ENCODE measurements at regions not wholly inside any gene's neighbourhood (a gene's known extent, or its start where the extent isn't known, plus 50 kb on each side); places are given as distances from the start of the nearest gene placed in this dataset.

DNA sequence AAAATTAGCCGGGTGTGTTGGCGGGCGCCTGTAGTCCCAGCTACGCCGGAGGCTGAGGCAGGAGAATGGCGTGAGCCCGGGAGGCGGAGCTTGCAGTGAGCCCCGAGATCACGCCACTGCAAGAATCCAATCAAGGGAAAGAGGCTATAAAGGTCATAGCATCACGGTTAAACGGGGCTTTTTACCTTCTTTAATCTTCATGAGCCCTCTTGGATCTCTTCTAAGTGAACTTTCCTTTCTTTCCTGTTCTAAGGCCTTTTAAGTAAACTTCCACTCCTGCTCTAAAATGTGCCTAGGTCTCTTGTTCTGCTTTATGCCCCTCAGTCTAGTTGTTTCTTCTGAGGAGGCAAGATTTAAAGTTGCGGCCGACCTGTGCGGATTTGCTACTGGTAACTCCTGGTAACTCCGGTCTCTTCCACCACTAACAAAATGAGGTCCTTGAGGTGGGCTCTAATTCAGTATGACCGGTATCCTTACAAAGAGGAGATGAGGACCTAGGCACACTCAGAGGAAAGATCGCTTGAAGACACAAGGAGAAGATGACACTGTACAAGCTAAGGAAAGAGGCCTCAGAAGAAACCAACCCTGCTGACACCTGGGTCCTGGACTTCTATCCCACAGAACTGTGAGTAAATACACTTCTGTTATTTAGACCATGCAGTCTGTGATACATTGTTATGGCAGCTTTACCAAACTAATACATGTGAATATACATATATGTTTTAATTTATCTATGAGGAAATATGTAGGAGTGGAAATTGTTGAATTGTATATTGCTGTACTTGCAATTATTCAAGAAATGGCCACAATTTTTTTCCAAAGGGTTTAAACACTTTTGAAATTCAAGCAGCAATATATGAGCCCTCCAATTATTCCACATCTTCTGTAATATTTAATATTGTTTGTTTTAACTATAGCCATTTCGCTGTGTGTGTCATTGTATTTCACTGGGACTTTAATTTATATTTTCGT lies 331.5 kb upstream of the CNTNAP2 start (continued):
- TF ChIP-seq TAF7 (tag; IDR thresholded peaks at IDR 0.05) (no peak), NCOA6 (IDR thresholded peaks at IDR 0.05) (no peak), RBM25 (IDR thresholded peaks at IDR 0.05; ENCODE audit: low read depth, low read length, severe bottlenecking) (peak; percentile 33), BHLHE40 (IDR thresholded peaks at IDR 0.05; ENCODE audit: low read length) (0 out of 2 replicates have a peak, but pooled peaks have one; percentile 38), FOXA3 (CRISPR knock-in tag; conservative IDR thresholded peaks at IDR 0.05 in 1 of 2, IDR thresholded peaks at IDR 0.05 in 1 of 2) (0 out of 4 replicates have a peak, but pooled peaks of 1 of the 2 experiments have one; percentile 16), ZNF830 (CRISPR knock-in tag; IDR thresholded peaks at IDR 0.05) (no peak), RFX1 (IDR thresholded peaks at IDR 0.05) (peak; percentile 52), SMAD2 (IDR thresholded peaks at IDR 0.05; ENCODE audit: low read depth, low read length) (no peak), LCOR (CRISPR knock-in tag; IDR thresholded peaks at IDR 0.05) (no peak), ATF7 (IDR thresholded peaks at IDR 0.05) (peak; percentile 46; the same call in 1 of the 2 replicates), TCF3 (CRISPR knock-in tag; IDR thresholded peaks at IDR 0.05) (no peak), TSC22D4 (tag; IDR thresholded peaks at IDR 0.05) (no peak), DIDO1 (tag; IDR thresholded peaks at IDR 0.05; ENCODE audit: low read depth) (0 out of 2 replicates have a peak, but pooled peaks have one; percentile 55), FOXA1 (IDR thresholded peaks at IDR 0.05; ENCODE audit: borderline replicate concordance) (no peak), C11orf30 (IDR thresholded peaks at IDR 0.05; ENCODE audit: low read depth) (peak; percentile 79), CREBBP (IDR thresholded peaks at IDR 0.05; ENCODE audit: low read depth, low read length) (no peak), ZNF583 (CRISPR knock-in tag; IDR thresholded peaks at IDR 0.05) (no peak), NR3C1 (CRISPR knock-in tag; IDR thresholded peaks at IDR 0.05) (no peak)
- TF ChIP-seq, protein P1, sequence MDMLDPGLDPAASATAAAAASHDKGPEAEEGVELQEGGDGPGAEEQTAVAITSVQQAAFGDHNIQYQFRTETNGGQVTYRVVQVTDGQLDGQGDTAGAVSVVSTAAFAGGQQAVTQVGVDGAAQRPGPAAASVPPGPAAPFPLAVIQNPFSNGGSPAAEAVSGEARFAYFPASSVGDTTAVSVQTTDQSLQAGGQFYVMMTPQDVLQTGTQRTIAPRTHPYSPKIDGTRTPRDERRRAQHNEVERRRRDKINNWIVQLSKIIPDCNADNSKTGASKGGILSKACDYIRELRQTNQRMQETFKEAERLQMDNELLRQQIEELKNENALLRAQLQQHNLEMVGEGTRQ (CRISPR knock-in tag; IDR thresholded peaks at IDR 0.05), result peak; percentile 22; the same call in 1 of the 2 replicates
- TF ChIP-seq, protein P2, sequence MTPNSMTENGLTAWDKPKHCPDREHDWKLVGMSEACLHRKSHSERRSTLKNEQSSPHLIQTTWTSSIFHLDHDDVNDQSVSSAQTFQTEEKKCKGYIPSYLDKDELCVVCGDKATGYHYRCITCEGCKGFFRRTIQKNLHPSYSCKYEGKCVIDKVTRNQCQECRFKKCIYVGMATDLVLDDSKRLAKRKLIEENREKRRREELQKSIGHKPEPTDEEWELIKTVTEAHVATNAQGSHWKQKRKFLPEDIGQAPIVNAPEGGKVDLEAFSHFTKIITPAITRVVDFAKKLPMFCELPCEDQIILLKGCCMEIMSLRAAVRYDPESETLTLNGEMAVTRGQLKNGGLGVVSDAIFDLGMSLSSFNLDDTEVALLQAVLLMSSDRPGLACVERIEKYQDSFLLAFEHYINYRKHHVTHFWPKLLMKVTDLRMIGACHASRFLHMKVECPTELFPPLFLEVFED (CRISPR knock-in tag; conservative IDR thresholded peaks at IDR 0.05), result no peak
- TF ChIP-seq, protein P3, sequence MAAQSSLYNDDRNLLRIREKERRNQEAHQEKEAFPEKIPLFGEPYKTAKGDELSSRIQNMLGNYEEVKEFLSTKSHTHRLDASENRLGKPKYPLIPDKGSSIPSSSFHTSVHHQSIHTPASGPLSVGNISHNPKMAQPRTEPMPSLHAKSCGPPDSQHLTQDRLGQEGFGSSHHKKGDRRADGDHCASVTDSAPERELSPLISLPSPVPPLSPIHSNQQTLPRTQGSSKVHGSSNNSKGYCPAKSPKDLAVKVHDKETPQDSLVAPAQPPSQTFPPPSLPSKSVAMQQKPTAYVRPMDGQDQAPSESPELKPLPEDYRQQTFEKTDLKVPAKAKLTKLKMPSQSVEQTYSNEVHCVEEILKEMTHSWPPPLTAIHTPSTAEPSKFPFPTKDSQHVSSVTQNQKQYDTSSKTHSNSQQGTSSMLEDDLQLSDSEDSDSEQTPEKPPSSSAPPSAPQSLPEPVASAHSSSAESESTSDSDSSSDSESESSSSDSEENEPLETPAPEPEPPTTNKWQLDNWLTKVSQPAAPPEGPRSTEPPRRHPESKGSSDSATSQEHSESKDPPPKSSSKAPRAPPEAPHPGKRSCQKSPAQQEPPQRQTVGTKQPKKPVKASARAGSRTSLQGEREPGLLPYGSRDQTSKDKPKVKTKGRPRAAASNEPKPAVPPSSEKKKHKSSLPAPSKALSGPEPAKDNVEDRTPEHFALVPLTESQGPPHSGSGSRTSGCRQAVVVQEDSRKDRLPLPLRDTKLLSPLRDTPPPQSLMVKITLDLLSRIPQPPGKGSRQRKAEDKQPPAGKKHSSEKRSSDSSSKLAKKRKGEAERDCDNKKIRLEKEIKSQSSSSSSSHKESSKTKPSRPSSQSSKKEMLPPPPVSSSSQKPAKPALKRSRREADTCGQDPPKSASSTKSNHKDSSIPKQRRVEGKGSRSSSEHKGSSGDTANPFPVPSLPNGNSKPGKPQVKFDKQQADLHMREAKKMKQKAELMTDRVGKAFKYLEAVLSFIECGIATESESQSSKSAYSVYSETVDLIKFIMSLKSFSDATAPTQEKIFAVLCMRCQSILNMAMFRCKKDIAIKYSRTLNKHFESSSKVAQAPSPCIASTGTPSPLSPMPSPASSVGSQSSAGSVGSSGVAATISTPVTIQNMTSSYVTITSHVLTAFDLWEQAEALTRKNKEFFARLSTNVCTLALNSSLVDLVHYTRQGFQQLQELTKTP (IDR thresholded peaks at IDR 0.05; ENCODE audit: low read depth in 1 of 2, partially characterized antibody in 2 of 2), result peak; percentile 19 to 51
- TF ChIP-seq, protein P4, sequence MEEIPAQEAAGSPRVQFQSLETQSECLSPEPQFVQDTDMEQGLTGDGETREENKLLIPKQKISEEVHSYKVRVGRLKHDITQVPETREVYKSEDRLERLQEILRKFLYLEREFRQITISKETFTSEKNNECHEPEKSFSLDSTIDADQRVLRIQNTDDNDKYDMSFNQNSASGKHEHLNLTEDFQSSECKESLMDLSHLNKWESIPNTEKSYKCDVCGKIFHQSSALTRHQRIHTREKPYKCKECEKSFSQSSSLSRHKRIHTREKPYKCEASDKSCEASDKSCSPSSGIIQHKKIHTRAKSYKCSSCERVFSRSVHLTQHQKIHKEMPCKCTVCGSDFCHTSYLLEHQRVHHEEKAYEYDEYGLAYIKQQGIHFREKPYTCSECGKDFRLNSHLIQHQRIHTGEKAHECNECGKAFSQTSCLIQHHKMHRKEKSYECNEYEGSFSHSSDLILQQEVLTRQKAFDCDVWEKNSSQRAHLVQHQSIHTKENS (CRISPR knock-in tag; IDR thresholded peaks at IDR 0.05), result no peak

All from K562 (cell line).